ENCODE measurements at regions not wholly inside any gene's neighbourhood (a gene's known extent, or its start where the extent isn't known, plus 50 kb on each side); places are given as distances from the start of the nearest gene placed in this dataset.
"Not testable (repeated sequence)": the region's sequence is repeated elsewhere in the genome, so short reads cannot be mapped to it uniquely, and the experiment has no call there.

DNA sequence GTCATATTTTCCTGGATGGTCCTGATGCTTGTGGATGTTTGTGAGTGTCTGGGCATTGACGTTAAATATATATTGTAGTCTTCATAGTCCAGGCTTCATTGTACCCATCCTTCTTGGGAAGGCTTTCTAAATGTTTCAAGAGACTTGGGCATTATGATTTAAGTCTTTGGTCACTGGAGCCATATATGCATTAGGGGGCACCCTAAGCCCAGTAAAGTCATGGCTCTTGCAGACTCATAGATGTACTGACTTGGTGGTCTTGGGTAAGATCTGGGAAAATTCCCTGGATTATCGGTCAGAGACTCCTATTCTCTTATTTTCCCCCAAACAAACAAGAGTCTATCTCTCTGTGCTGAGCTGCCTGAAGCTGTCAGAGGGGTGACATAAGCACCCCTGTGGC lies 271.1 kb downstream of the TRIM36 start:
- no peak overlapping the region for H3K4me3 ChIP-seq
- DNase-seq (no peak), ATAC-seq (no peak), FAIRE-seq (no peak)
- H3K27me3 ChIP-seq = no peaks in the 10 kb centered on the region
- no peaks in the 10 kb centered on the region for H3K9me3 ChIP-seq
- WGBS, 2 donors = 61 to 68% methylated on average over 2 of the region's 2 CpGs
- TF ChIP-seq, protein P1, sequence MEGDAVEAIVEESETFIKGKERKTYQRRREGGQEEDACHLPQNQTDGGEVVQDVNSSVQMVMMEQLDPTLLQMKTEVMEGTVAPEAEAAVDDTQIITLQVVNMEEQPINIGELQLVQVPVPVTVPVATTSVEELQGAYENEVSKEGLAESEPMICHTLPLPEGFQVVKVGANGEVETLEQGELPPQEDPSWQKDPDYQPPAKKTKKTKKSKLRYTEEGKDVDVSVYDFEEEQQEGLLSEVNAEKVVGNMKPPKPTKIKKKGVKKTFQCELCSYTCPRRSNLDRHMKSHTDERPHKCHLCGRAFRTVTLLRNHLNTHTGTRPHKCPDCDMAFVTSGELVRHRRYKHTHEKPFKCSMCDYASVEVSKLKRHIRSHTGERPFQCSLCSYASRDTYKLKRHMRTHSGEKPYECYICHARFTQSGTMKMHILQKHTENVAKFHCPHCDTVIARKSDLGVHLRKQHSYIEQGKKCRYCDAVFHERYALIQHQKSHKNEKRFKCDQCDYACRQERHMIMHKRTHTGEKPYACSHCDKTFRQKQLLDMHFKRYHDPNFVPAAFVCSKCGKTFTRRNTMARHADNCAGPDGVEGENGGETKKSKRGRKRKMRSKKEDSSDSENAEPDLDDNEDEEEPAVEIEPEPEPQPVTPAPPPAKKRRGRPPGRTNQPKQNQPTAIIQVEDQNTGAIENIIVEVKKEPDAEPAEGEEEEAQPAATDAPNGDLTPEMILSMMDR (IDR thresholded peaks at IDR 0.05) = no peak
- H3K4me1 ChIP-seq = no peaks in the 10 kb centered on the region
- no peak overlapping the region for H3K27ac ChIP-seq
- no peaks in the 10 kb centered on the region for H3K36me3 ChIP-seq
- intact Hi-C loops (cut with DNase I) = no loop called here

DNA sequence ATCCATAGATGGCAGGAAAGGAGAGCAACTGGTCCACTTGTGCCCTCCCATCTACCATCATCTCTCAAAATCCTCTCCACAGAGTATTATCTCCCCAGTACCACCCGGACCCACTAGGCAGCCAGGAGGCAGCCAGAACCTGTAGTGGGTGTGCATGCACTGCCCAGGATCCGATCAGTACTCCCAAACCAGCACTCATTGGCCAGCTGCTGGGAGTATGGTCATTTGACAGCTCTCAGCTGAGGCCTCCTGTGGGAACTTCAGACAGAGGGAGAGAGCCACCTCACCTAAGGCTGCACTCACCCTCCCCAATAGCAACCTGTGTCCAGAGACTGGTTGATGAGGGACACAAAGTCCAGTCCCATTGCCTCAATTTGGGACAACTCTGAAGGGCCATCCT lies 286.0 kb downstream of the TRIM36 start:
- Histone ChIP-seq H3K27me3 (no peaks in the 10 kb centered on the region), H3K4me1 (no peaks in the 10 kb centered on the region), H3K4me3 (no peak overlapping the region), H3K27ac (no peak overlapping the region), H3K36me3 (no peaks in the 10 kb centered on the region), H3K9me3 (no peaks in the 10 kb centered on the region)
- intact Hi-C loops (cut with DNase I) = no loop called here
- DNase-seq (no peak), ATAC-seq (no peak), FAIRE-seq (no peak)
- TF ChIP-seq, protein P1 (IDR thresholded peaks at IDR 0.05) = no peak
- 44 to 53% methylated on average over 2 of the region's 2 CpGs for WGBS, 2 donors

DNA sequence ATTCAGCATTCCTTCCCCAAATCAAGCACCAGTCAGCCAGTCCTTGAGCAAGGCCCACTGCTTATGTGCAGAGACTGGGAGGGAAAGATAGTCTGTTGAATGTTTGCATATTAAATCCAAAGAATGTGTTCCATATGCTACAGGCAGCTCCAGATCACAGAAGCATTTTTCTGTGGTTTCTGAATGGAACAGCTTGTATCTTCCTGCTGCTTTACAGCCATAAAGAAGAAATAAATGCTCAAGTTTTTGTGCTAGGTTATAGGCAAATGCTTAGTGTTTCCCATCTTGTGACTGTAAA lies 310.3 kb downstream of the TRIM36 start:
- no peaks in the 10 kb centered on the region for H3K9me3 ChIP-seq
- TF ChIP-seq, protein P1 (IDR thresholded peaks at IDR 0.05) = no peak
- no peaks in the 10 kb centered on the region for H3K27me3 ChIP-seq
- DNase-seq (no peak), ATAC-seq (no peak), FAIRE-seq (no peak)
- no peak overlapping the region for H3K27ac ChIP-seq
- intact Hi-C loops (cut with DNase I) = no loop called here
- H3K36me3 ChIP-seq = no peaks in the 10 kb centered on the region
- H3K4me1 ChIP-seq = no peaks in the 10 kb centered on the region
- no peak overlapping the region for H3K4me3 ChIP-seq

DNA sequence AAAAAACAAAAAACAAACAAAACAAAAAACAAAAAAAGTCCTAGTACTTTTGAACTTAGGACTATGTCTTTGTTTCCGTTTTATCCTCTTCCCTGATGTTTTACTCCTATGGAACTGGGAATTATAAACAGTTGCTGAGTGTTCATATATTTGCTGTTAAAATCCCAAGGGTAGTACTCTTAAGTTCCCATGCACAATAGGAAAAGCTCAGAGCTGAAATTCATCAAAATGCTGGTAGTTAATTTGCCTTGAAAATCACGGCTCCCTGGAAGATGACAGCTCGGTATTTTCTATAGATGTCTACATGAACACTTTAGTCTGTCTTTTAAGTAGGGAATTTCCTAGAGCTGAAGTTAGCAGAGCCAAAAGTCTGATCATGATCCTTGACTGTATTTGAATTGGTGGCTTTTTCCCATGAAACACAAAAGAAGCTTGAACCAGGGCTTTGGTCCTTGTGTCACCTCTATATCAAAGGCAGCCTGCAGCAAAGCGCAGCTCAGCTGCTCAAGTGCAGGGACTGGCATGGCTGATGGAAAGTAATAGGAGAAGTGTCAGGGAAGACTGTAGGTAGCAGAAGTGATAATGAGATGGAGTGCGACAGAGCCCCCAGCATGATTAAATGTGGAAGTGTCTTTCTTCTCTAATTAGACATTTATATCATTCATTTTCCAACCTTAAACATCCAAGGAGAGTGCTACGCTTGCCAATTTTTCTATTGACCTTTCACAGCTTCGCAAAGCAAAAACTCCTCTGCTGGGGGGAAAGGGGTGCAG lies 310.9 kb downstream of the TRIM36 start:
- DNase-seq = no peak
- H3K9me3 ChIP-seq = no peaks in the 10 kb centered on the region
- H3K4me1 ChIP-seq = no peaks in the 10 kb centered on the region
- WGBS, 2 donors = 72 to 73% methylated on average over 7 of the region's 7 CpGs
- no peak overlapping the region for H3K27ac ChIP-seq
- intact Hi-C loops (cut with DNase I) = no loop called here
- H3K36me3 ChIP-seq = no peaks in the 10 kb centered on the region
- FAIRE-seq = no peak
- ATAC-seq = no peak
- no peaks in the 10 kb centered on the region for H3K27me3 ChIP-seq
- no peak overlapping the region for H3K4me3 ChIP-seq
- TF ChIP-seq, protein P1 (IDR thresholded peaks at IDR 0.05) = no peak

DNA sequence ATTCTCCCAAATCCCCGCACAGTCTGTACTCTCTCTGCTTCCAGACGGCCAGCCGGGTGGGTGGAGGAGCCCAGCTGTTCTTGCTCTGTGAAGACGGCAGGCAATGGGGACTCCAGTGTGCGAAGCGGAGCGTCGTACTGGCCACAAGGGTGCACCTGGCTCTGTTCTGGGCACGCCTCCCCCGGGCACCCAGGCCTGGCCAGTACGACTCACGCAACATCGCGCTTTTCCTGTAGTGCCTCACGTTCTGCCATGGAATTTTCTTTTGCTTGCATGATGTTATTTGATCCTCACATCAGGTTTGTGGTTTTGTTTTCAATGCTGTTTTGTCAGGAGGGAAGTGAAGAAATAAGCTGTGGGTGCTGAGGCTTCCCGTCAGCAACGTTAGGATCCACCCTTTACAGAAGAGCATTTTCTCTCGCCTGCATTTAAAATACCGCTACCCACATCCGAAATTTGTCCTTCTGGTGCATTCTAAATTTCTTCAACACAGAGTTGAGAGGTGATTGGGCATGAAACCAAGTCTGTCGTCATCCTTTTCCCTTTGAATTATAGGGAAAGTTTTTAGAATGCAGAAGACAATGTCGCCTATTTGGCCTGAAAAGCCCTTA lies 311.7 kb downstream of the TRIM36 start:
- no peak overlapping the region for H3K27ac ChIP-seq
- TF ChIP-seq, protein P1 (IDR thresholded peaks at IDR 0.05) = no peak
- no peak overlapping the region for H3K4me3 ChIP-seq
- ATAC-seq (peak in 2 of 4 donors; percentile 35 to 37), FAIRE-seq (no peak), DNase-seq (no peak)
- H3K4me1 ChIP-seq = no peaks in the 10 kb centered on the region
- no peaks in the 10 kb centered on the region for H3K9me3 ChIP-seq
- 55 to 58% methylated on average over 22 of the region's 22 CpGs for WGBS, 2 donors
- H3K27me3 ChIP-seq = no peaks in the 10 kb centered on the region
- no peaks in the 10 kb centered on the region for H3K36me3 ChIP-seq
- intact Hi-C loops (cut with DNase I) = no loop called here

DNA sequence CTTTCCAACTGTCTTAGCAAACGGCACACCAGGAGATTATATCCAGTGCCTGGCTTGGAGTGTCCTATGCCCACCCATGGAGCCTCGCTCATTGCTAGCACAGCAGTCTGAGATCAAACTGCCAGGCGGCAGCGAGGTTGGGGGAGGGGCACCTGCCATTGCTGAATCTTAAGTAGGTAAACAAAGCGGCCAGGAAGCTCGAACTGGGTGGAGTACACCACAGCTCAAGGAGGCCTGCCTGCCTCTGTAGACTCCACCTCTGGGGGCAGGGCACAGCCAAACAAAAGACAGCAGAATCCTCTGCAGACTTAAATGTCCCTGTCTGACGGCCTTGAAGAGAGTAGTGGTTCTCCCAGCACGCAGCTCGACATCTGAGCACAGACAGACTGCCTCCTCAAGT lies 325.0 kb downstream of the TRIM36 start:
- H3K27me3 ChIP-seq; intact Hi-C loops (cut with DNase I); H3K36me3 ChIP-seq; DNase-seq; ATAC-seq; FAIRE-seq; H3K27ac ChIP-seq; H3K4me1 ChIP-seq; H3K9me3 ChIP-seq; H3K4me3 ChIP-seq: not testable (repeated sequence)
- WGBS, 2 donors = 71 to 74% methylated on average over 9 of the region's 9 CpGs
